GM12872 (cell line): ENCODE measurements at regions not wholly inside any gene's neighbourhood (a gene's known extent, or its start where the extent isn't known, plus 50 kb on each side); places are given as distances from the start of the nearest gene placed in this dataset.

Source experiments
- TF ChIP-seq, protein P1 (sequence below): IDR thresholded peaks from 3 replicates; pipeline ENCODE4 v1.5.1; 2011; ENCODE audit warnings: low read depth, mild to moderate bottlenecking, low read length, moderate library complexity; ENCODE audit not compliant: insufficient read depth

DNA sequence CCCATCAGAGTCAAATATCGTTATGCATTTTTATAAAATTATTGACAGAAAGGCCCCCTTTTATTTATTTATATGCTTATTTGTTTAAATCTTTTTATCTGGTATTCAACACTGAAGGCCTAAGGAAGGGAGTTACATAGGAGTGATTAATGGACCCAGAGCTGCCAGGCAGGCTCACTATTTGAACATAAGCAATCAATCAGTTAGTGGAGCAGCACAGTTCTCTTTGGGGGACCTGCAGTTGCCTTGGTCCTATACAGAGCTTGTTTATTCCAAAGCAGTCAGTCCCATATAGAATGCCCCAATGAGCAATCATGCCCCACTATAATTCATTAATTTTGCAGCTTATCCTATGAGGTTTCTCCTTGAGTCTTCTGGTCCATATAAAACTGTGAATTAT is 389.4 kb upstream of the GOT2 start:
- TF ChIP-seq, protein P1, sequence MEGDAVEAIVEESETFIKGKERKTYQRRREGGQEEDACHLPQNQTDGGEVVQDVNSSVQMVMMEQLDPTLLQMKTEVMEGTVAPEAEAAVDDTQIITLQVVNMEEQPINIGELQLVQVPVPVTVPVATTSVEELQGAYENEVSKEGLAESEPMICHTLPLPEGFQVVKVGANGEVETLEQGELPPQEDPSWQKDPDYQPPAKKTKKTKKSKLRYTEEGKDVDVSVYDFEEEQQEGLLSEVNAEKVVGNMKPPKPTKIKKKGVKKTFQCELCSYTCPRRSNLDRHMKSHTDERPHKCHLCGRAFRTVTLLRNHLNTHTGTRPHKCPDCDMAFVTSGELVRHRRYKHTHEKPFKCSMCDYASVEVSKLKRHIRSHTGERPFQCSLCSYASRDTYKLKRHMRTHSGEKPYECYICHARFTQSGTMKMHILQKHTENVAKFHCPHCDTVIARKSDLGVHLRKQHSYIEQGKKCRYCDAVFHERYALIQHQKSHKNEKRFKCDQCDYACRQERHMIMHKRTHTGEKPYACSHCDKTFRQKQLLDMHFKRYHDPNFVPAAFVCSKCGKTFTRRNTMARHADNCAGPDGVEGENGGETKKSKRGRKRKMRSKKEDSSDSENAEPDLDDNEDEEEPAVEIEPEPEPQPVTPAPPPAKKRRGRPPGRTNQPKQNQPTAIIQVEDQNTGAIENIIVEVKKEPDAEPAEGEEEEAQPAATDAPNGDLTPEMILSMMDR, result no peak

DNA sequence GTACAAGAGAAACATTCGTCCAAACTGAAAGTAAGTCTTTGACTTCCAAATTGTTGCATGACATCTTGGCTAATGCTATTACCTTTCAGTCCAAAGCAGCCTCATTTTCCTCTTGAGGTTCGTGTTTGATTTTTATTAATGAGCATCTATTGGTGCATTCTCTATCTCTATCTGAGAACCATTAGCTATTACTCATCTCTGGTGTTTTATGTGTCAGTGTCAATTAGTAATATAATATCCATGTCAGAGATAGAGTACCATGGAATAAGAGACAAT is 388.1 kb upstream of the GOT2 start:
- TF ChIP-seq, protein P1, result no peak

DNA sequence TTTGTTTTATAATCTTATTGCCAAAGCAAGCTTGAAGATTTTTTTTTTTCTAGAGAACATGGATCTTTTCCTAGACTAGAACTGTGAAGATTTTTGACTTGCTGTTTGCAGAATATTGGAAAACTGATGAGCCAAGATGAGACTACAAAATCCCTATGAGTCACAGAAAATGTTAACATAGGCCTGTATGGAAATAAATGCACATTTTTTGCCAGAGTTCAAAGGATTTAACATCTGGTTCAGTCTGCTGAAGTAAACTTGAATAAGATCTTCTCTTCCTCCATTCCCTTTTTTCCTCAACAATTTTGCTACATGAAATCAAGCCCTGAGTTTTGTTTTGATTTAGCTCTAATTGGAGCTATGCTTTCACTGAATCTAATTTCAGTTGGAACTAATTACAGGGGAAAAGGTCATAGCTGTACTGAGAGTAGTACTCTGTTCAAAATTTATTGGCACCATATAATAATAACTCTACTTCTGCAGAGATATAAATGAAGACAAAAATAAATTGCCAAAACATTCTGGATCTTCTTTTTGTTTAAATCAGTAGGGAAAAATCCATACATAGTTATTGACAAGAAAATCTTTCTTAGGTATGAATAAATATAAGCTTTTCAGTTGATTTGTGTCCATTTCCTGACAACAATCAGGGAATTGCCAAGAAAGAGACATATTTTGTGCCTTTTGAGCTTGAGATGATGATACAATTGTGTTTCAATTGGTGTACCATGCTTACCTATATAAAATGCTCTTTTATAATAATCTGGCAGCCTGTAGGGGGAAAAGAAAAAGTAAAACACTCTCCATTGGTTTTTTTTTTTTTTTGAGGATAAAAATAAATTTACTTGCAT is 387.5 kb upstream of the GOT2 start:
- TF ChIP-seq, protein P1, result no peak

DNA sequence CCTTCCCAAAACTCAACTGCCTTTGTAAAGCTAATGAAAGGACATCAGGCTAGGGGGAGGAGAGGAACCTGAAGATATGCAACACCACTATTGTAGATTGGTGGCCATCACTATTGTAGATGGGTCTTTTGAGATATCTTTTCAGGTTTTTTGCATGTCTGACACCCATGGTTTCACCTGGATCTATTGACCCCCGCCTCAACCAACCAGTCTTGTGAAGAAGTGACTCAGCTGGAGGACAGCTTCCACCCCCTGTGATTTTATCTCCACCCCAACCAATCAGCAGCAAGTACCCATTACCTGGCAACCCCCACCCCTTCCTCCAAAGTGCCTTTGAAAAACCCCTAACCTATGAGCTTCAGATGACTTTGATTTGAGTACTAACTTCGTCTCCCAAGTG is 382.6 kb upstream of the GOT2 start:
- TF ChIP-seq, protein P1, result no peak

DNA sequence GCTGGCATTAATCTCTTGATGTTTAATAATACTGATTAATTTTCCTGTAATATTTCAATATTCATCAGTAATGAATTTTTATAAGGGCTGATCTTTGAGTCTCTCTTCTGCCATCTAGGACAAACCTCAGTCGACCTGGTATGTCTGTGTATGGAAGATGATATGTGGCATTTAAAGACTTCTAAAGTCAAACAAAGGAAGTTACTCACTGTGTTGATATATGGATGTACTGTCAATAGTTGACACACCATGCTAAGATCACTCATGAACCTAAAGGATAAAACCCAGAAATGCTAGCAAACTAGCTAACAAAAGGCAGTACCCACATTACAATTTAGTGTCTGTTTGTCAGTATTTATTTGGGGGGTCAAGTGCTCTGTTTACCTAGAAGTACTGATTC is 380.7 kb upstream of the GOT2 start:
- TF ChIP-seq, protein P1, result no peak

DNA sequence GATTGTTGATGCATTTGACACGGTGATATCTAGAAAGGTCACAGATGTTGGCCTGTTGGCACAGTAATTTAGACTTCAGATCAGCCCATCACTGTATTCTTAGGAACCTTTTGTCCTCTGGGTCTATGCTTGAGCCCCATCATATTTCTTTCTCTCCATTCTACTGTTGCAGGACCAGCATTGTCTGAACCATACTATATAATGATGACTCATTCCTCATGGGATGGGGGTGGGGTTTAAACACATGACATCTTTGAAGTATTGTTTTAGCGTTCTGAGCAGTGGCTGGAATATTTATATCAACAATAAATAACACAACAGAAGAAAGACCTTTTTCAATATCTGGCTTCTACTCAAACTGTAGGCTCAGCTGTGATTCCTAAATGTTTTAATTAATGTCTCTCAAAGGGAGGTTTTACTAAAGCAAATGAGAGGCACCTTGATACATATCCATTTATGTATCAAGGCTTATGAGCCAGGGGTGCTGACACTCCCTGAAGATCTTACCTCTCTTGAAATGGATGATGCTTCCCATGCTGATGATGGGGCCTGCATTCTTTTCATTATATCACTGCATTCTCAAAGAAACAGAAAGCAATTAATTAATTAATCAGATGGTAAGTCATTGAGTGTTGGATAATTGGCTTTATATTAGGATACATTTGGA is 379.0 kb upstream of the GOT2 start:
- TF ChIP-seq, protein P1, result no peak

DNA sequence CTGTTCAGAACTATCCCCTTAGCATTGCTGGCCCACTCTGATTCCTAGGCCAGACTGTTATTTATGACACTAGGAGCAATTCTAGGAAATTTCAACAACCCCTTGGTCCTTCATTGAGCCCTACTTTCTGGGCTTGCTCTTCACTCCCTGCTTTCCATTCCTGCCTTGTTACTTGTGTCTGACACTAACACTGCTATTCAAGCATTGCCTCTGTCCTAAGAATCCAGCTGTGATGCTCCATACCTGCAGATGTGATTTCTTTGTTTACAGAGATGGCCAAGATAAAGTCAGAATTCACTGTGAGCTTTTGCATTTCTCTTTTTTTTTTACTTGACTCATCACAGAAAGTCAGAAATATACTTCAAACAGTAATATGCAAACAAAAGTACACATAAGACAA is 377.2 kb upstream of the GOT2 start:
- TF ChIP-seq, protein P1, result no peak
